ENCODE measurements at regions not wholly inside any gene's neighbourhood (a gene's known extent, or its start where the extent isn't known, plus 50 kb on each side); places are given as distances from the start of the nearest gene placed in this dataset.

- no peaks in the 10 kb centered on the region for H3K36me3 ChIP-seq (ENCODE audit: control insufficient read depth, insufficient read depth, low read length)
- TF ChIP-seq, protein P1, sequence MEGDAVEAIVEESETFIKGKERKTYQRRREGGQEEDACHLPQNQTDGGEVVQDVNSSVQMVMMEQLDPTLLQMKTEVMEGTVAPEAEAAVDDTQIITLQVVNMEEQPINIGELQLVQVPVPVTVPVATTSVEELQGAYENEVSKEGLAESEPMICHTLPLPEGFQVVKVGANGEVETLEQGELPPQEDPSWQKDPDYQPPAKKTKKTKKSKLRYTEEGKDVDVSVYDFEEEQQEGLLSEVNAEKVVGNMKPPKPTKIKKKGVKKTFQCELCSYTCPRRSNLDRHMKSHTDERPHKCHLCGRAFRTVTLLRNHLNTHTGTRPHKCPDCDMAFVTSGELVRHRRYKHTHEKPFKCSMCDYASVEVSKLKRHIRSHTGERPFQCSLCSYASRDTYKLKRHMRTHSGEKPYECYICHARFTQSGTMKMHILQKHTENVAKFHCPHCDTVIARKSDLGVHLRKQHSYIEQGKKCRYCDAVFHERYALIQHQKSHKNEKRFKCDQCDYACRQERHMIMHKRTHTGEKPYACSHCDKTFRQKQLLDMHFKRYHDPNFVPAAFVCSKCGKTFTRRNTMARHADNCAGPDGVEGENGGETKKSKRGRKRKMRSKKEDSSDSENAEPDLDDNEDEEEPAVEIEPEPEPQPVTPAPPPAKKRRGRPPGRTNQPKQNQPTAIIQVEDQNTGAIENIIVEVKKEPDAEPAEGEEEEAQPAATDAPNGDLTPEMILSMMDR (IDR thresholded peaks at IDR 0.05; ENCODE audit: insufficient read depth, low read length, poor library complexity, severe bottlenecking), result no peak
- DNase-seq (ENCODE audit: extremely low read depth, insufficient read length), result no peak
Measured at GRCh38 chr15:91383532-91383931, 283.5 kb downstream of the SV2B start.

GRCh38 chr15:91384189-91384730 lies 284.2 kb downstream of the SV2B start:
- H3K36me3 ChIP-seq (ENCODE audit: control insufficient read depth, insufficient read depth, low read length), result no peaks in the 10 kb centered on the region
- H3K27me3 ChIP-seq (replicated peaks; ENCODE audit: control insufficient read depth, insufficient read depth, low read length), result no peaks in the 10 kb centered on the region; the same call in 1 of the 2 replicates
- TF ChIP-seq, protein P1 (IDR thresholded peaks at IDR 0.05; ENCODE audit: insufficient read depth, low read length, poor library complexity, severe bottlenecking), result no peak
- no peak overlapping the region for H3K4me3 ChIP-seq (replicated peaks; ENCODE audit: low read depth, low read length)
- no peak for DNase-seq (ENCODE audit: extremely low read depth, insufficient read length)

More at GRCh38 chr15:91383532-91383931, 283.5 kb downstream of the SV2B start:
- Histone ChIP-seq H3K27me3 (replicated peaks; ENCODE audit: control insufficient read depth, insufficient read depth, low read length) (no peaks in the 10 kb centered on the region; the same call in 1 of the 2 replicates), H3K4me3 (replicated peaks; ENCODE audit: low read depth, low read length) (no peak overlapping the region)

- DNase-seq (ENCODE audit: extremely low read depth, insufficient read length), result no peak
- H3K4me3 ChIP-seq (replicated peaks; ENCODE audit: low read depth, low read length), result no peak overlapping the region
- TF ChIP-seq, protein P1 (IDR thresholded peaks at IDR 0.05; ENCODE audit: insufficient read depth, low read length, poor library complexity, severe bottlenecking), result no peak
- H3K27me3 ChIP-seq (replicated peaks; ENCODE audit: control insufficient read depth, insufficient read depth, low read length), result no peaks in the 10 kb centered on the region; the same call in 1 of the 2 replicates
- H3K36me3 ChIP-seq (ENCODE audit: control insufficient read depth, insufficient read depth, low read length), result no peaks in the 10 kb centered on the region
Measured at GRCh38 chr15:91385311-91385710, 285.3 kb downstream of the SV2B start.

DNA sequence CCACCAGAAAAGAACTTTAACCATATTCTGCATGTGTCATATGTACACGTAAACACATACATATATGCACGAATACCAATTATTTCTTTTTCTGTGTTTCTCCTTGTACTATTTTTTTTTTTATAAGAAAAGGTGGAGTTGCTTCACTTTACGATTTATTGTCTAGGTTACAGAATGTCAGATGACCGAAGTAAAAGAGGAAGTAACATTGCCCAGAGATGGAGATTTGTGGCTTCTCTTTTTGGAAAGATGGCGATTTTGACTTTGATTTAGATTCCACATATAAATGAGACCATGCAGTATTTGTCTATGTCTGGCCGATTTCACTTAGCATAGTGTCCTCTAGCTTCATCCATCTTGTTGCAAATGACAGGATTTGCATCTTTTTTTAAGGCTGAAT lies 293.1 kb downstream of the SV2B start:
- Histone ChIP-seq H3K4me3 (replicated peaks; ENCODE audit: low read depth, low read length) (no peak overlapping the region), H3K36me3 (ENCODE audit: control insufficient read depth, insufficient read depth, low read length) (no peaks in the 10 kb centered on the region), H3K27me3 (replicated peaks; ENCODE audit: control insufficient read depth, insufficient read depth, low read length) (no peaks in the 10 kb centered on the region)
- TF ChIP-seq, protein P1 (IDR thresholded peaks at IDR 0.05; ENCODE audit: insufficient read depth, low read length, poor library complexity, severe bottlenecking), result no peak
- no peak for DNase-seq (ENCODE audit: extremely low read depth, insufficient read length)

GRCh38 chr15:91400481-91400880 lies 300.4 kb downstream of the SV2B start:
- TF ChIP-seq, protein P1 (IDR thresholded peaks at IDR 0.05; ENCODE audit: insufficient read depth, low read length, poor library complexity, severe bottlenecking), result no peak
- Histone ChIP-seq H3K4me3 (replicated peaks; ENCODE audit: low read depth, low read length) (no peak overlapping the region), H3K27me3 (replicated peaks; ENCODE audit: control insufficient read depth, insufficient read depth, low read length) (no peaks in the 10 kb centered on the region), H3K36me3 (ENCODE audit: control insufficient read depth, insufficient read depth, low read length) (no peaks in the 10 kb centered on the region)
- no peak for DNase-seq (ENCODE audit: extremely low read depth, insufficient read length)

Data from GM06990 (cell line).